ENCODE measurements at regions not wholly inside any gene's neighbourhood (a gene's known extent, or its start where the extent isn't known, plus 50 kb on each side); places are given as distances from the start of the nearest gene placed in this dataset.
"Not testable (repeated sequence)": the region's sequence is repeated elsewhere in the genome, so short reads cannot be mapped to it uniquely, and the experiment has no call there.

- 54% methylated on average over 9 of the region's 9 CpGs for WGBS (ENCODE audit: low lambda C conversion rate)
- BruUV-seq (replicated peaks); H3K4me2 ChIP-seq (ENCODE audit: low read depth, low read length); H3K4me3 ChIP-seq (replicated peaks in 1 of 3; ENCODE audit: insufficient read depth in 1 of 3, low read depth in 2 of 3, low read length in 3 of 3); POLR2A ChIA-PET; H3K27ac ChIP-seq (ENCODE audit: extremely low read length, insufficient read depth, low read length); H3K4me1 ChIP-seq (ENCODE audit: insufficient read depth, low read length); H3K27me3 ChIP-seq (ENCODE audit: control insufficient read depth in 1 of 2, insufficient read depth in 2 of 2, low read length in 2 of 2); in situ Hi-C loops (cut with HindIII; ENCODE audit: extremely low pct_ligation_motif_present, low pct_unique_long_range_greater_than_20kb); H3K79me2 ChIP-seq (ENCODE audit: insufficient read depth, low read length); CTCF ChIA-PET (ENCODE audit: low intra/inter-chr PET ratio, low total read pairs); H2AFZ ChIP-seq (ENCODE audit: low read length); DNase-seq (ENCODE audit: low spot score); H3K36me3 ChIP-seq (replicated peaks in 1 of 2; ENCODE audit: control insufficient read depth in 1 of 2, insufficient read depth in 2 of 2, low read length in 2 of 2); ATAC-seq; H3K9ac ChIP-seq (ENCODE audit: insufficient read depth, low read depth, low read length); H4K20me1 ChIP-seq (ENCODE audit: insufficient read depth, low read length); H3K9me3 ChIP-seq (ENCODE audit: low read length); FAIRE-seq: not testable (repeated sequence)
- intact Hi-C loops (cut with micrococcal nuclease; ENCODE audit: unreplicated experiment), result loop anchor here (10.0 kb wide), 1 partner anchor 1258 kb away; no protein-coding TSS in a partner anchor
Measured at GRCh38 chr4:127496875-127497274, 135.9 kb upstream of the INTU start.

- ChIA-PET CTCF (ENCODE audit: low intra/inter-chr PET ratio, low total read pairs) (no interaction called here), POLR2A (no interaction called here)
- no peaks in the 10 kb centered on the region for H3K36me3 ChIP-seq (replicated peaks in 1 of 2; ENCODE audit: control insufficient read depth in 1 of 2, insufficient read depth in 2 of 2, low read length in 2 of 2)
- in situ Hi-C loops (cut with HindIII; ENCODE audit: extremely low pct_ligation_motif_present, low pct_unique_long_range_greater_than_20kb) (no loop called here), intact Hi-C loops (cut with micrococcal nuclease; ENCODE audit: unreplicated experiment) (loop anchor here (10.0 kb wide), 1 partner anchor 1256 kb away; no protein-coding TSS in a partner anchor)
- no peak overlapping the region for H3K4me3 ChIP-seq (replicated peaks in 1 of 3; ENCODE audit: insufficient read depth in 1 of 3, low read depth in 2 of 3, low read length in 3 of 3)
- BruUV-seq (replicated peaks), result no TSS peak
- H3K79me2 ChIP-seq (ENCODE audit: insufficient read depth, low read length), result no peaks in the 10 kb centered on the region
- FAIRE-seq, result no peak
- H3K9ac ChIP-seq (ENCODE audit: insufficient read depth, low read depth, low read length), result no peak overlapping the region
- H3K27ac ChIP-seq (ENCODE audit: extremely low read length, insufficient read depth, low read length), result no peak overlapping the region
- no peak overlapping the region for H3K4me2 ChIP-seq (ENCODE audit: low read depth, low read length)
- no peak for TF ChIP-seq ZNF652 (CRISPR knock-in tag; IDR thresholded peaks at IDR 0.05; ENCODE audit: borderline replicate concordance, low read depth)
- no peaks in the 10 kb centered on the region for H3K27me3 ChIP-seq (ENCODE audit: control insufficient read depth in 1 of 2, insufficient read depth in 2 of 2, low read length in 2 of 2)
- DNase-seq (ENCODE audit: low spot score), result no peak
- no peaks in the 10 kb centered on the region for H3K4me1 ChIP-seq (ENCODE audit: insufficient read depth, low read length)
- no peaks in the 10 kb centered on the region for H4K20me1 ChIP-seq (ENCODE audit: insufficient read depth, low read length)
- ATAC-seq, result no peak
- H3K9me3 ChIP-seq (ENCODE audit: low read length), result no peaks in the 10 kb centered on the region
- no peak overlapping the region for H2AFZ ChIP-seq (ENCODE audit: low read length)
Measured at GRCh38 chr4:127498366-127498765, 134.4 kb upstream of the INTU start.

- ChIA-PET CTCF (ENCODE audit: low intra/inter-chr PET ratio, low total read pairs) (no interaction called here), POLR2A (no interaction called here)
- no TSS peak for BruUV-seq (replicated peaks)
- H3K9me3 ChIP-seq (ENCODE audit: low read length), result no peaks in the 10 kb centered on the region
- H3K9ac ChIP-seq (ENCODE audit: insufficient read depth, low read depth, low read length), result no peak overlapping the region
- no peaks in the 10 kb centered on the region for H3K79me2 ChIP-seq (ENCODE audit: insufficient read depth, low read length)
- H3K27ac ChIP-seq (ENCODE audit: extremely low read length, insufficient read depth, low read length), result no peak overlapping the region
- no peak for DNase-seq (ENCODE audit: low spot score)
- no peak overlapping the region for H2AFZ ChIP-seq (ENCODE audit: low read length)
- H3K27me3 ChIP-seq (ENCODE audit: control insufficient read depth in 1 of 2, insufficient read depth in 2 of 2, low read length in 2 of 2), result no peaks in the 10 kb centered on the region
- no peak overlapping the region for H3K4me2 ChIP-seq (ENCODE audit: low read depth, low read length)
- FAIRE-seq, result no peak
- no peaks in the 10 kb centered on the region for H4K20me1 ChIP-seq (ENCODE audit: insufficient read depth, low read length)
- H3K4me1 ChIP-seq (ENCODE audit: insufficient read depth, low read length), result no peaks in the 10 kb centered on the region
- in situ Hi-C loops (cut with HindIII; ENCODE audit: extremely low pct_ligation_motif_present, low pct_unique_long_range_greater_than_20kb), result no loop called here
- H3K4me3 ChIP-seq (replicated peaks in 1 of 3; ENCODE audit: insufficient read depth in 1 of 3, low read depth in 2 of 3, low read length in 3 of 3), result no peak overlapping the region
- no peak for ATAC-seq
- H3K36me3 ChIP-seq (replicated peaks in 1 of 2; ENCODE audit: control insufficient read depth in 1 of 2, insufficient read depth in 2 of 2, low read length in 2 of 2), result no peaks in the 10 kb centered on the region
- 2% methylated on average over 2 of the region's 2 CpGs for WGBS (ENCODE audit: low lambda C conversion rate)
- TF ChIP-seq IKZF4 (CRISPR knock-in tag; IDR thresholded peaks at IDR 0.05; ENCODE audit: borderline replicate concordance, low read depth, not compliant biosample characterization) (no peak), ZNF549 (CRISPR knock-in tag; IDR thresholded peaks at IDR 0.05) (no peak), SIN3B (IDR thresholded peaks at IDR 0.05; ENCODE audit: low read length) (no peak), MLXIP (CRISPR knock-in tag; IDR thresholded peaks at IDR 0.05; ENCODE audit: borderline replicate concordance) (no peak), ZZZ3 (CRISPR knock-in tag; IDR thresholded peaks at IDR 0.05; ENCODE audit: borderline replicate concordance) (no peak), SOX13 (IDR thresholded peaks at IDR 0.05) (no peak), SOX13 (CRISPR knock-in tag; conservative IDR thresholded peaks at IDR 0.05 in 1 of 2, IDR thresholded peaks at IDR 0.05 in 1 of 2) (no peak), IRF2 (CRISPR knock-in tag; IDR thresholded peaks at IDR 0.05) (no peak), ZNF432 (CRISPR knock-in tag; IDR thresholded peaks at IDR 0.05; ENCODE audit: borderline replicate concordance) (no peak)
- intact Hi-C loops (cut with micrococcal nuclease; ENCODE audit: unreplicated experiment), result no loop called here
Measured at GRCh38 chr4:127500242-127500641, 132.5 kb upstream of the INTU start.
